ENCODE measurements at regions not wholly inside any gene's neighbourhood (a gene's known extent, or its start where the extent isn't known, plus 50 kb on each side); places are given as distances from the start of the nearest gene placed in this dataset.

DNA sequence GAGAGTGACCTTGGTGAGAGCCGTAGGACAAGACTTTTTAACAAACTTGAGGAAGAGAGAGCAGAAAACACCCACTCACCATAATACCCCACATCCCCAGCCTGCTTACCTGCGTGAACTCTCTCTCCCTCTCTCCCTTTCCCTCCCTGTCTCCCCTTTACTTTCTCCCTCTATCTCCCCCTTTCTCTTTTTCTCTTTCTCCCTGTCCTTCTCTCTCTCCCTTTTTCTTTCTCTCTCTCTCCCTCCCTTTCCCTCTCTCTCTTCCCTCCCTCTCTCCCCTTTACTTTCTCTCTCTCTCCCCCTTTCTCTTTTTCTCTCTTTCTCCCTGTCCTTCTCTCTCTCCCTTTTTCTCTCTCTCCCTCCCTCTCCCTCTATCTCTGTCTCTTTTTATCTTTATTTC lies 464.0 kb upstream of the AUTS2 start:
- no peak overlapping the region for H3K27ac Mint-ChIP-seq
- H3K27ac ChIP-seq (ENCODE audit: low read depth, low read length), result no peak overlapping the region
- intact Hi-C loops (cut with micrococcal nuclease), result no loop called here

DNA sequence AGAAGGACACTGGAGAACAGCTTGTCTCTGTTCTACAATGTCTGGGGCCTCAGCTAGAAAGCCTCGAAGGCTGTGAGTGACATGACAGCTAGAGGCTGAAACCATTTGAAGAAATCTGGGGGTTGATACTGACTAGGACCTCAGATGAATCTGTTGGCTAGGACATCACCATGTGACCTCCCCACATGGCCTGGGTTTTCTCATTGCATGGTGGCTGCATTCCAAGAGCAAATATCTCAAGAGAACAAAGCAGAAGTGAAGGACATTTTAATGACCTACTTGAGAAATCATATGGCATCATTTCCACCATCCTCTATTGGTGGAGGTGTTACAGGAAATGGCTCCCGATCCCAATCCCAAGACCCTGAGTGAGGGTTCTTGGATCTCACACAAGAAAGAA lies 450.6 kb upstream of the AUTS2 start:
- no peak for DNase-seq
- no peak overlapping the region for H3K4me3 Mint-ChIP-seq
- no peak overlapping the region for H3K4me3 ChIP-seq (ENCODE audit: low read length in 2 of 2)
- POLR2A ChIA-PET (ENCODE audit: partially characterized antibody), result no interaction called here
- H3K27me3 ChIP-seq (ENCODE audit: insufficient read depth, low read length), result no peaks in the 10 kb centered on the region
- H3K9me3 ChIP-seq (ENCODE audit: control insufficient read depth in 1 of 2, low read length in 2 of 2), result no peaks in the 10 kb centered on the region
- no peaks in the 10 kb centered on the region for H3K36me3 ChIP-seq (ENCODE audit: insufficient read depth, low read length)
- no peaks in the 10 kb centered on the region for H3K4me1 ChIP-seq (ENCODE audit: insufficient read depth, low read length)
- no peaks in the 10 kb centered on the region for H3K27me3 Mint-ChIP-seq
- H3K36me3 Mint-ChIP-seq, result no peaks in the 10 kb centered on the region
- peaks cover 0 to 23% (median 4%) of the 10 kb centered on the region in 8 donors for H3K9me3 Mint-ChIP-seq
- intact Hi-C loops (cut with micrococcal nuclease), result no loop called here
- CTCF ChIA-PET (ENCODE audit: partially characterized antibody), result no interaction called here
- H3K4me1 Mint-ChIP-seq, result no peaks in the 10 kb centered on the region
- no peak overlapping the region for H3K27ac Mint-ChIP-seq
- no peak overlapping the region for H3K27ac ChIP-seq (ENCODE audit: low read depth, low read length)

More for the DNA sequence above, 464.0 kb upstream of the AUTS2 start:
- H3K27me3 Mint-ChIP-seq, result no peaks in the 10 kb centered on the region
- peaks cover 0 to 29% (median 13%) of the 10 kb centered on the region in 8 donors for H3K9me3 Mint-ChIP-seq
- H3K36me3 Mint-ChIP-seq, result no peaks in the 10 kb centered on the region
- H3K4me1 ChIP-seq (ENCODE audit: insufficient read depth, low read length), result no peaks in the 10 kb centered on the region
- H3K9me3 ChIP-seq (ENCODE audit: control insufficient read depth in 1 of 2, low read length in 2 of 2), result no peaks in the 10 kb centered on the region
- ChIA-PET POLR2A (ENCODE audit: partially characterized antibody) (no interaction called here), CTCF (ENCODE audit: partially characterized antibody) (no interaction called here)
- no peaks in the 10 kb centered on the region for H3K4me1 Mint-ChIP-seq
- H3K27me3 ChIP-seq (ENCODE audit: insufficient read depth, low read length), result no peaks in the 10 kb centered on the region
- H3K4me3 ChIP-seq (ENCODE audit: low read length in 2 of 2), result no peak overlapping the region
- H3K4me3 Mint-ChIP-seq, result no peak overlapping the region
- DNase-seq, result no peak
- H3K36me3 ChIP-seq (ENCODE audit: insufficient read depth, low read length), result no peaks in the 10 kb centered on the region

DNA sequence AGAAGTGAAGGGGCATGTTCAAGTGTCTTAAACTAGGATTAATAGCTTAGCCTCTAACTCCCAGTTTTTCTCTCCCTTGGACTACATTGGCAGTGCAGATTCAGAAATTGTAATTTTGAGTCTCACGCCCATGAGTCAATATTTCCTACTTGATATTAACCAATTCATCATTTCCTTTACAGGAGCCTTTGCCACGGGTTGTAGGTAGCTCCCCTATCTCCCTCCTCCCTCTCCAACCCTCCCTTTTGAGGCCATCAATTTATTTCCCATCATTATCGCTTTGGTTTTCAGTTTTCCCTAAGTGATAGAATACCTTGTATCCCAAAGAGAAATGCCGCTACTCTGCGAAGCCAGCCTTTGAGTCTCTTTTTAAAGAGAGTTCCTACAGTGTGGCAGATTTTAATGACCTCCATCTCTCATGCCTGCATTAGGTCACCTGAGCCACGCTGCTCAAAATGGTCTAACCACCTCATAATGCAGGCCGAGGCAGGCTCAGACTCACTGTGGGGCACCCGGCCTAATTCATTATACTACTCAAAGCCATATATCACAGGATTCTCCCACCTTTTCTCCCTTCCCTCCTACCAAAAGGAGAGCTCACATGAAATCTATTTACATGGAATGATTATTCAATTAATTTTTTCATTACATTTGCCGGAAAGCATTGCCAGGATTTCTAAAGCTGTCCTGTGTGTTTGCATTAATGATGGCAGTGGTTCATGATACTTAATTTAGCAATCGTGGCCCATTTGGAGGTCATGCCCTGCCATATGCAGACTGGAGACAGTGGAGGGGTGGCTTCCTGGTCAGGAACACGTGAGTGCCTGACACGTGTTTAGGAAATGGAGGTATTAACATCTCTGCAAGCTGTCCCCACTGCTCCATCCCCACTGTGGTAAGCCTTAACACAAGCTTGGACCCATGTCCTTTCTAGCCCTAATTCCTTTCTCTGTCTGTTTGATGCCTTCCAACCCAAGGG lies 448.2 kb upstream of the AUTS2 start:
- Histone ChIP-seq H3K4me1 (ENCODE audit: insufficient read depth, low read length) (no peaks in the 10 kb centered on the region), H3K27ac (ENCODE audit: low read depth, low read length) (no peak overlapping the region), H3K36me3 (ENCODE audit: insufficient read depth, low read length) (no peaks in the 10 kb centered on the region), H3K4me3 (ENCODE audit: low read length in 2 of 2) (no peak overlapping the region), H3K9me3 (ENCODE audit: control insufficient read depth in 1 of 2, low read length in 2 of 2) (no peaks in the 10 kb centered on the region), H3K27me3 (ENCODE audit: insufficient read depth, low read length) (no peaks in the 10 kb centered on the region)
- POLR2A ChIA-PET (ENCODE audit: partially characterized antibody), result no interaction called here
- H3K9me3 Mint-ChIP-seq, result peaks cover 0 to 22% (median 6%) of the 10 kb centered on the region in 8 donors
- CTCF ChIA-PET (ENCODE audit: partially characterized antibody), result no interaction called here
- H3K4me1 Mint-ChIP-seq, result no peaks in the 10 kb centered on the region
- intact Hi-C loops (cut with micrococcal nuclease), result no loop called here
- H3K27me3 Mint-ChIP-seq, result no peaks in the 10 kb centered on the region
- no peak overlapping the region for H3K27ac Mint-ChIP-seq
- H3K36me3 Mint-ChIP-seq, result no peaks in the 10 kb centered on the region
- no peak overlapping the region for H3K4me3 Mint-ChIP-seq
- DNase-seq, result no peak

DNA sequence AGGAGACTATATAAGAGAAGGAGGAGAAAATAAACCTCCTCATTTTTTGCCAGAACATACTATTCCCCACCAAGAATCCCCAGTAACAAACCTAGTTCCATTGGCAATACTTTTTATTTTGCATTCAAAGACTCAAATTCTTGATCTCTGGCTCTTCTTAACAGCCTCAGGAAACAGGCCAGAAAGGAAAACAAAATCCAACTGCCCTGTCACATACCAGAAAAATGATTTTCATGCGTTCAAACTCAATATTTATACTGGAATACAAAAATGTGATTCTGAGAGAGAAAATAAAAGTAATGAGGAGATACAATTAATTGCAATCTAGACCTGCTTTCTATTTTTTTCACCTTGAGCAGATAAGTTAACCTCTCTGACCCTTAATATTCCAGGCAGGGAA lies 435.9 kb upstream of the AUTS2 start:
- intact Hi-C loops (cut with micrococcal nuclease), result no loop called here
- Histone ChIP-seq H3K36me3 (ENCODE audit: insufficient read depth, low read length) (no peaks in the 10 kb centered on the region), H3K27me3 (ENCODE audit: insufficient read depth, low read length) (no peaks in the 10 kb centered on the region), H3K27ac (ENCODE audit: low read depth, low read length) (no peak overlapping the region), H3K4me1 (ENCODE audit: insufficient read depth, low read length) (no peaks in the 10 kb centered on the region), H3K4me3 (ENCODE audit: low read length in 2 of 2) (no peak overlapping the region), H3K9me3 (ENCODE audit: control insufficient read depth in 1 of 2, low read length in 2 of 2) (no peaks in the 10 kb centered on the region)
- no peaks in the 10 kb centered on the region for H3K27me3 Mint-ChIP-seq
- no peaks in the 10 kb centered on the region for H3K36me3 Mint-ChIP-seq
- H3K4me3 Mint-ChIP-seq, result no peak overlapping the region
- CTCF ChIA-PET (ENCODE audit: partially characterized antibody), result no interaction called here
- POLR2A ChIA-PET (ENCODE audit: partially characterized antibody), result no interaction called here
- no peak overlapping the region for H3K27ac Mint-ChIP-seq
- H3K9me3 Mint-ChIP-seq, result peaks cover 0 to 18% (median 2%) of the 10 kb centered on the region in 8 donors
- DNase-seq, result no peak
- no peaks in the 10 kb centered on the region for H3K4me1 Mint-ChIP-seq

DNA sequence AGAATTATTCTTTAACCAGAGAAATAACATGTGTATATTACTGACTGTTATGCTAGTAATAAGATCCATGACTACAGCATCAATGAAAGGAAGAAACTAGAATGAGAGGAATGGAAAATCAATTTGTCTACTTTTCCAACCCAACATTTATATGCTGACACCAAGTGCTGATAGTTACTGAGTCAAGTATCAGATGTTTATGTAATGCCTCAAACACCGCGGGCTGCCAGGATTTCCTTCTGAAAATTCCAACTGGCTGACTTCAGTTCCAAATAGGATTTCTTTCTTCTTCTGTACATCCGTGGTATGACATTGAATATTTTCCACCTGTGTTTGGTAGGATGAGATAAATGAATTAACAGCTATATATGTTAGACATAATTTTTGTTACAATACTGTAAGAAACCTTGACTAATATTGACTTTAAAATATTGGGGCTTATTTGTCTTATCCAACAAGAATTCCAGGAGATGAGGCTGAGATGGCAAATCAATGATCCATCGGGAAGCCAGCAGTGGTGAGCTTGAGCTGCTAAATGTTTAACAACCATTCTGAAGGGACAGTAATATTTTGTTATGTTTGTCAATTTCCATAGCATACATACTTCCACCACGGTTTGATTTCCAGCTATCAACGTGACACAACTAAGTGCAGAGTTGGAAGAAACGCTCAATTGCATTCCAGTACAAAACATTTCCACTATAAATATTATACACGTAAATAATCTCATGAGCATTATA lies 435.2 kb upstream of the AUTS2 start:
- POLR2A ChIA-PET (ENCODE audit: partially characterized antibody), result no interaction called here
- Mint-ChIP-seq H3K4me1 (no peaks in the 10 kb centered on the region), H3K4me3 (no peak overlapping the region), H3K9me3 (peaks cover 0 to 18% (median 2%) of the 10 kb centered on the region in 8 donors), H3K27me3 (no peaks in the 10 kb centered on the region), H3K27ac (no peak overlapping the region), H3K36me3 (no peaks in the 10 kb centered on the region)
- Histone ChIP-seq H3K4me1 (ENCODE audit: insufficient read depth, low read length) (no peaks in the 10 kb centered on the region), H3K36me3 (ENCODE audit: insufficient read depth, low read length) (no peaks in the 10 kb centered on the region), H3K4me3 (ENCODE audit: low read length in 2 of 2) (no peak overlapping the region), H3K27me3 (ENCODE audit: insufficient read depth, low read length) (no peaks in the 10 kb centered on the region), H3K9me3 (ENCODE audit: control insufficient read depth in 1 of 2, low read length in 2 of 2) (no peaks in the 10 kb centered on the region), H3K27ac (ENCODE audit: low read depth, low read length) (no peak overlapping the region)
- intact Hi-C loops (cut with micrococcal nuclease), result no loop called here
- CTCF ChIA-PET (ENCODE audit: partially characterized antibody), result no interaction called here
- DNase-seq, result no peak

DNA sequence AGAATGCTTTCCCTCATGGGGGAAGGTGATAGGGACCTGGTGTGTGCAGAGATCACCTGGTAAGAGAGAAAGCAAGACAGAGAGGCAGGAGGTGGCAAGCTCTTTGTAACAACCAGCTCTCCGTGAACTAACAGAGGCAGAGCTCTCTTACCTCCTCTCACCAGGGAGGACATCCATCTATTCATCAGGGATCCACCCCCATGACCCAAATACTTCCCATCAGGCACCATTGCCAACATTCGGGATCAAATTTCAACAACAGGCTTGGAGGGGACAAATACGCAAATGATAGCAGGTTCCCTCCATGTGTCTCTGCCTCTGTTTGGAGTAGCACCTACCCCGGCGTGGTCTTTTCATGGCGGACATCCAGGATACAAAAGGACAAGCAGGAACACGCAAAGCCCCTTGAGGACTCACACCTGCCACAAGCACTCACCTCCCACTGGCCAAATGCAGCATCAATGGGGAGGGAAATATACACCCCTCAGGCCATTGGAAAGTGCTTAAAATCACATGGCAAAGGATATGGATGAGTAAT lies 431.2 kb upstream of the AUTS2 start:
- Histone ChIP-seq H3K9me3 (ENCODE audit: control insufficient read depth in 1 of 2, low read length in 2 of 2) (no peaks in the 10 kb centered on the region), H3K4me1 (ENCODE audit: insufficient read depth, low read length) (no peaks in the 10 kb centered on the region), H3K4me3 (ENCODE audit: low read length in 2 of 2) (no peak overlapping the region), H3K36me3 (ENCODE audit: insufficient read depth, low read length) (no peaks in the 10 kb centered on the region), H3K27me3 (ENCODE audit: insufficient read depth, low read length) (no peaks in the 10 kb centered on the region), H3K27ac (ENCODE audit: low read depth, low read length) (no peak overlapping the region)
- intact Hi-C loops (cut with micrococcal nuclease), result no loop called here
- ChIA-PET CTCF (ENCODE audit: partially characterized antibody) (no interaction called here), POLR2A (ENCODE audit: partially characterized antibody) (no interaction called here)
- Mint-ChIP-seq H3K4me1 (no peaks in the 10 kb centered on the region), H3K9me3 (peaks cover 0 to 12% (median 3%) of the 10 kb centered on the region in 8 donors), H3K27me3 (no peaks in the 10 kb centered on the region), H3K4me3 (no peak overlapping the region), H3K27ac (no peak overlapping the region), H3K36me3 (no peaks in the 10 kb centered on the region)
- DNase-seq, result no peak

DNA sequence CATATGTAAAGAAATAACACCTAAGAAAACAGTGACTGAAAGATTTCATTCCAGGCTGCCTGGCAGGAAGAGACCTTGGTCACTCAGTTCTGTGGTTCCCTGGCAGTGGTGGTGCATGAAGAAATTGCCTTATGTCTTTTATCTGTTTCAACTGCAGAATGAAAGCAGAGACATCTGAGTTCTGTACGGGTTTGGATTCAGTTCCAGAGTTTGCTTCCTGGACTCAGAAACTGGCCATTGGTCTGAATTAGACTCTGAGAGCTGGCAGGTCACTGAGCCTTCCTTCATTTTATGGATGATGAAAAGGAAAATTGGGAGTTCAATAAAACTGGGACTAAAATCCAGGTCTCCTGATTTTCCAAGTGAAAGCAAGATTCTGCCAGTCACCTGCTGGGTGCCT lies 428.9 kb upstream of the AUTS2 start:
- Mint-ChIP-seq H3K36me3 (no peaks in the 10 kb centered on the region), H3K4me1 (no peaks in the 10 kb centered on the region), H3K27ac (no peak overlapping the region), H3K9me3 (peaks cover 0 to 14% (median 6%) of the 10 kb centered on the region in 8 donors), H3K27me3 (no peaks in the 10 kb centered on the region), H3K4me3 (no peak overlapping the region)
- POLR2A ChIA-PET (ENCODE audit: partially characterized antibody), result no interaction called here
- no peak overlapping the region for H3K4me3 ChIP-seq (ENCODE audit: low read length in 2 of 2)
- no peak overlapping the region for H3K27ac ChIP-seq (ENCODE audit: low read depth, low read length)
- H3K4me1 ChIP-seq (ENCODE audit: insufficient read depth, low read length), result no peaks in the 10 kb centered on the region
- intact Hi-C loops (cut with micrococcal nuclease), result no loop called here
- H3K36me3 ChIP-seq (ENCODE audit: insufficient read depth, low read length), result no peaks in the 10 kb centered on the region
- no peaks in the 10 kb centered on the region for H3K9me3 ChIP-seq (ENCODE audit: control insufficient read depth in 1 of 2, low read length in 2 of 2)
- CTCF ChIA-PET (ENCODE audit: partially characterized antibody), result no interaction called here
- DNase-seq, result no peak
- no peaks in the 10 kb centered on the region for H3K27me3 ChIP-seq (ENCODE audit: insufficient read depth, low read length)
